HepG2 (cell line): ENCODE measurements at regions not wholly inside any gene's neighbourhood (a gene's known extent, or its start where the extent isn't known, plus 50 kb on each side); places are given as distances from the start of the nearest gene placed in this dataset.

Experiments
- ATAC-seq: fragments of 200-7000 bp; cut with Tn5 transposase; 3 replicates; pipeline ENCODE4 v1.9.1; 2020; ENCODE audit warnings: mild to moderate bottlenecking, moderate library complexity
- BruUV-seq: library from RNA; stranded (reverse); fragments of 400-500 nt; replicated peaks from 2 replicates; lab custom pipeline; 2021; lab: Mats Ljungman, UMichigan
- CTCF ChIA-PET: fragments of 300-600 bp; formaldehyde crosslinking; extraction: SDS; loops from one replicate; lab custom pipeline; 2021; ENCODE audit warnings: low total read pairs, inconsistent platforms, low intra/inter-chr PET ratio; lab: Yijun Ruan, JAX
- POLR2A ChIA-PET: fragments of 350-600 bp; sonication (Branson Sonifier 250); formaldehyde crosslinking; loops from one replicate; lab custom pipeline; 2020; ENCODE audit warnings: antibody characterized with exemption, inconsistent platforms; lab: Yijun Ruan, JAX
- DNase-seq: peaks from one replicate; pipeline ENCODE4 v3.0.0-alpha.2; 2015; ENCODE audit warnings: low spot score
- FAIRE-seq: peaks from 3 replicates; lab custom pipeline; 2011; peaks lifted over from hg19 to GRCh38; lab: Jason Lieb, UNC
- H2AFZ ChIP-seq: one replicate; pipeline ENCODE4 v1.6.1; 2011; ENCODE audit warnings: low read length, inconsistent platforms
- H3K27ac ChIP-seq: fragments of 300-600 bp; 3 replicates; pipeline ENCODE4 v1.8.0; 2011; ENCODE audit warnings: mixed run types, mild to moderate bottlenecking, mixed read lengths, low read length, inconsistent platforms; ENCODE audit not compliant: insufficient read depth; ENCODE audit errors: extremely low read length
- H3K27me3 ChIP-seq, 2 experiments: fragments of 200-600 bp in 1 of 2; 2 replicates in 1 of 2; 3 replicates in 1 of 2; pipeline versions ENCODE4 v1.6.0 to v1.8.0; 2011; ENCODE audit warnings: low read length in 2 of 2, mild to moderate bottlenecking in 2 of 2, moderate library complexity in 2 of 2, inconsistent platforms in 1 of 2; ENCODE audit not compliant: insufficient read depth in 2 of 2, control insufficient read depth in 1 of 2
- H3K36me3 ChIP-seq, 2 experiments: fragments of 200-600 bp in 1 of 2; replicated peaks in 1 of 2; 2 replicates in 1 of 2; 3 replicates in 1 of 2; pipeline versions ENCODE4 v1.5.1 to v1.8.0; 2011; ENCODE audit warnings: low read length in 2 of 2, inconsistent platforms in 1 of 2; ENCODE audit not compliant: insufficient read depth in 2 of 2, control insufficient read depth in 1 of 2
- H3K4me1 ChIP-seq: 2 replicates; pipeline ENCODE4 v1.5.1; 2012; ENCODE audit warnings: low read length, inconsistent platforms; ENCODE audit not compliant: insufficient read depth
- H3K4me2 ChIP-seq: 2 replicates; pipeline ENCODE4 v1.6.0; 2011; ENCODE audit warnings: low read depth, low read length, inconsistent platforms
- H3K4me3 ChIP-seq, 3 experiments: fragments of 200-600 bp in 1 of 3; sonication (generic), shearing (Covaris generic) in 1 of 3; replicated peaks in 1 of 3; 2 replicates each; pipeline ENCODE4 v1.5.1; 2011 to 2016; ENCODE audit warnings: low read length in 3 of 3, inconsistent platforms in 2 of 3, low read depth in 2 of 3, mild to moderate bottlenecking in 2 of 3, control low read depth in 1 of 3, mixed read lengths in 1 of 3; ENCODE audit not compliant: insufficient read depth in 1 of 3
- H3K79me2 ChIP-seq: one replicate; pipeline ENCODE4 v1.6.1; 2011; ENCODE audit warnings: low read length, inconsistent platforms; ENCODE audit not compliant: insufficient read depth
- H3K9ac ChIP-seq: 2 replicates; pipeline ENCODE4 v1.6.0; 2011; ENCODE audit warnings: mild to moderate bottlenecking, low read depth, low read length, inconsistent platforms; ENCODE audit not compliant: insufficient read depth
- H3K9me3 ChIP-seq: 2 replicates; pipeline ENCODE4 v1.5.1; 2012; ENCODE audit warnings: mild to moderate bottlenecking, low read length
- H4K20me1 ChIP-seq: 2 replicates; pipeline ENCODE4 v1.6.0; 2011; ENCODE audit warnings: inconsistent platforms, mild to moderate bottlenecking, low read length, moderate library complexity; ENCODE audit not compliant: insufficient read depth
- ARNT ChIP-seq: fragments of 450-650 bp; IDR thresholded peaks from 2 replicates; pipeline ENCODE4 v1.6.1; 2017
- IRF1 ChIP-seq: sonication (generic); formaldehyde crosslinking; IDR thresholded peaks from 2 replicates; pipeline ENCODE4 v1.4.0; 2020; ENCODE audit warnings: low read depth, mild to moderate bottlenecking, missing genetic modification reagents
- MYC ChIP-seq: sonication (generic); formaldehyde crosslinking; IDR thresholded peaks from 2 replicates; pipeline ENCODE4 v1.9.0; 2021; ENCODE audit warnings: missing genetic modification reagents, borderline replicate concordance
- NCOA1 ChIP-seq: sonication (generic); formaldehyde crosslinking; IDR thresholded peaks from 2 replicates; pipeline ENCODE4 v1.9.0; 2021; ENCODE audit warnings: missing genetic modification reagents
- PATZ1 ChIP-seq: sonication (generic); formaldehyde crosslinking; IDR thresholded peaks from 2 replicates; pipeline ENCODE4 v1.4.0; 2020; ENCODE audit warnings: missing genetic modification reagents
- SOX13 ChIP-seq, 3 experiments: fragments of 450-650 bp in 1 of 3; sonication (generic) in 1 of 3; formaldehyde crosslinking in 1 of 3; IDR thresholded peaks in 2 of 3; conservative IDR thresholded peaks in 1 of 3; 2 replicates each; pipeline versions ENCODE4 v1.5.0 to v1.6.1; 2016 to 2020; ENCODE audit warnings: antibody characterized with exemption in 1 of 3, mild to moderate bottlenecking in 1 of 3, missing compliant biosample characterization in 1 of 3, missing genetic modification reagents in 1 of 3, moderate library complexity in 1 of 3
- SRSF9 ChIP-seq: fragments of 200-400 bp; formaldehyde crosslinking; IDR thresholded peaks from 2 replicates; pipeline ENCODE4 v1.6.1; 2018; ENCODE audit warnings: borderline replicate concordance, mild to moderate bottlenecking, low read depth, low read length; ENCODE audit not compliant: insufficient read depth, poor library complexity, severe bottlenecking
- TOE1 ChIP-seq: sonication (generic); formaldehyde crosslinking; IDR thresholded peaks from 2 replicates; pipeline ENCODE4 v1.4.0; 2020; ENCODE audit warnings: mild to moderate bottlenecking, missing genetic modification reagents
- ZNF18 ChIP-seq: sonication (generic); formaldehyde crosslinking; IDR thresholded peaks from 2 replicates; pipeline ENCODE4 v1.8.0; 2022; ENCODE audit warnings: mild to moderate bottlenecking, missing genetic modification reagents; ENCODE audit not compliant: insufficient replicate concordance
- ZNF556 ChIP-seq: sonication (generic); formaldehyde crosslinking; IDR thresholded peaks from 2 replicates; pipeline ENCODE4 v1.4.0; 2020; ENCODE audit warnings: mild to moderate bottlenecking, missing genetic modification reagents, borderline replicate concordance
- WGBS: methylation state at CpG from one replicate; pipeline ENCODE4 v1.1.6; 2017; ENCODE audit warnings: low lambda C conversion rate; 5-methylcytosine and 5-hydroxymethylcytosine counted together
- in situ Hi-C: cut with HindIII; loops from 2 replicates; pipeline ENCODE4 v1.10.0; 2017; ENCODE audit warnings: low pct_unique_long_range_greater_than_20kb; ENCODE audit not compliant: extremely low pct_ligation_motif_present
- intact Hi-C: fragments of 100-400 bp; cut with micrococcal nuclease; formaldehyde crosslinking; loops from one replicate; pipeline ENCODE4 v1.10.0; 2022; ENCODE audit not compliant: unreplicated experiment

- no peak overlapping the region for H3K27ac ChIP-seq
- ChIA-PET CTCF (no interaction called here), POLR2A (interaction anchor here (0.6 kb wide), 1 partner anchor 30 kb away, joined by 6 read pairs; no protein-coding TSS in a partner anchor)
- no peaks in the 10 kb centered on the region for H3K9me3 ChIP-seq
- no peaks in the 10 kb centered on the region for H3K79me2 ChIP-seq
- no peaks in the 10 kb centered on the region for H3K36me3 ChIP-seq
- in situ Hi-C loops: no loop called here
- peaks cover 36% of the 10 kb centered on the region for H3K4me1 ChIP-seq
- no peak overlapping the region for H3K9ac ChIP-seq
- TF ChIP-seq NCOA1 (CRISPR knock-in tag) (no peak), ZNF18 (no peak), ARNT (no peak), ZNF556 (no peak), SRSF9 (no peak), MYC (CRISPR knock-in tag) (no peak), TOE1 (CRISPR knock-in tag) (no peak), SOX13 (IDR thresholded peaks at IDR 0.05) (no peak), SOX13 (CRISPR knock-in tag; conservative IDR thresholded peaks at IDR 0.05 in 1 of 2, IDR thresholded peaks at IDR 0.05 in 1 of 2) (no peak), IRF1 (CRISPR knock-in tag) (no peak), PATZ1 (no peak)
- no peaks in the 10 kb centered on the region for H3K27me3 ChIP-seq
- DNase-seq: no peak
- no peak overlapping the region for H3K4me3 ChIP-seq
- BruUV-seq: no TSS peak
- 92% methylated on average over 5 of the region's 5 CpGs for WGBS
- H4K20me1 ChIP-seq: no peaks in the 10 kb centered on the region
- no peak for ATAC-seq
- H2AFZ ChIP-seq: no peak overlapping the region
- intact Hi-C loops: no loop called here
- H3K4me2 ChIP-seq: no peak overlapping the region
- FAIRE-seq: no peak
Observed at GRCh38 chr2:43081131-43081765, 145.2 kb downstream of the ZFP36L2 start.
